Activated CD4-positive, alpha-beta T cell treated with anti-CD3 and anti-CD28 coated beads, Interleukin-2, amount 10 ng/mL, durations not matched to agents 24 days and 14 days (primary cell): ENCODE measurements at regions not wholly inside any gene's neighbourhood (a gene's known extent, or its start where the extent isn't known, plus 50 kb on each side); places are given as distances from the start of the nearest gene placed in this dataset.

ENCODE experiments used
- DNase-seq: peaks from one replicate; pipeline ENCODE4 v3.0.0; 2022
- H3K27ac Mint-ChIP-seq: one replicate; pipeline ENCODE4 v1.8.0; 2022; ENCODE audit warnings: mild to moderate bottlenecking, mixed read lengths
- H3K27me3 Mint-ChIP-seq: one replicate; pipeline ENCODE4 v1.8.0; 2022; ENCODE audit warnings: mixed read lengths
- H3K36me3 Mint-ChIP-seq: one replicate; pipeline ENCODE4 v1.8.0; 2022; ENCODE audit warnings: low read depth, mild to moderate bottlenecking, mixed read lengths
- H3K4me1 Mint-ChIP-seq: one replicate; pipeline ENCODE4 v1.8.0; 2021; ENCODE audit warnings: mixed read lengths
- H3K4me3 Mint-ChIP-seq: one replicate; pipeline ENCODE4 v1.8.0; 2022; ENCODE audit warnings: mild to moderate bottlenecking, moderate library complexity, mixed read lengths
- H3K9me3 Mint-ChIP-seq: one replicate; pipeline ENCODE4 v1.8.0; 2021; ENCODE audit warnings: mixed read lengths
- intact Hi-C: fragments of 100-400 bp; cut with micrococcal nuclease; formaldehyde crosslinking; loops from one replicate; pipeline ENCODE4 v1.15.1; 2023

- no peak overlapping the region for H3K27ac Mint-ChIP-seq
- no peaks in the 10 kb centered on the region for H3K36me3 Mint-ChIP-seq
- H3K9me3 Mint-ChIP-seq: peaks cover 6% of the 10 kb centered on the region
- H3K4me3 Mint-ChIP-seq: no peak overlapping the region
- intact Hi-C loops: no loop called here
- H3K27me3 Mint-ChIP-seq: no peaks in the 10 kb centered on the region
- no peaks in the 10 kb centered on the region for H3K4me1 Mint-ChIP-seq
- no peak for DNase-seq
Measured at GRCh38 chr6:19432966-19433498, 404.1 kb upstream of the ID4 start.

GRCh38 chr6:19434065-19434464 lies 403.1 kb upstream of the ID4 start:
- Mint-ChIP-seq H3K27me3 (no peaks in the 10 kb centered on the region), H3K4me3 (no peak overlapping the region), H3K36me3 (no peaks in the 10 kb centered on the region), H3K4me1 (no peaks in the 10 kb centered on the region), H3K9me3 (peaks cover 6% of the 10 kb centered on the region), H3K27ac (no peak overlapping the region)
- DNase-seq: no peak
- intact Hi-C loops: no loop called here

GRCh38 chr6:19435755-19436154 lies 401.4 kb upstream of the ID4 start:
- Mint-ChIP-seq H3K36me3 (no peaks in the 10 kb centered on the region), H3K4me1 (no peaks in the 10 kb centered on the region), H3K4me3 (no peak overlapping the region), H3K27ac (no peak overlapping the region), H3K27me3 (no peaks in the 10 kb centered on the region), H3K9me3 (peaks cover 6% of the 10 kb centered on the region)
- intact Hi-C loops: no loop called here
- no peak for DNase-seq

GRCh38 chr6:19438566-19439353 lies 398.4 kb upstream of the ID4 start:
- Mint-ChIP-seq H3K9me3 (peaks cover 6% of the 10 kb centered on the region), H3K27me3 (no peaks in the 10 kb centered on the region), H3K4me3 (no peak overlapping the region), H3K36me3 (no peaks in the 10 kb centered on the region), H3K27ac (no peak overlapping the region), H3K4me1 (no peaks in the 10 kb centered on the region)
- no peak for DNase-seq
- intact Hi-C loops: no loop called here

- DNase-seq: no peak
- no peak overlapping the region for H3K27ac Mint-ChIP-seq
- no peaks in the 10 kb centered on the region for H3K4me1 Mint-ChIP-seq
- intact Hi-C loops: no loop called here
- no peak overlapping the region for H3K4me3 Mint-ChIP-seq
- peaks cover 6% of the 10 kb centered on the region for H3K9me3 Mint-ChIP-seq
- no peaks in the 10 kb centered on the region for H3K27me3 Mint-ChIP-seq
- no peaks in the 10 kb centered on the region for H3K36me3 Mint-ChIP-seq
Measured at GRCh38 chr6:19440531-19440930, 396.6 kb upstream of the ID4 start.

DNA sequence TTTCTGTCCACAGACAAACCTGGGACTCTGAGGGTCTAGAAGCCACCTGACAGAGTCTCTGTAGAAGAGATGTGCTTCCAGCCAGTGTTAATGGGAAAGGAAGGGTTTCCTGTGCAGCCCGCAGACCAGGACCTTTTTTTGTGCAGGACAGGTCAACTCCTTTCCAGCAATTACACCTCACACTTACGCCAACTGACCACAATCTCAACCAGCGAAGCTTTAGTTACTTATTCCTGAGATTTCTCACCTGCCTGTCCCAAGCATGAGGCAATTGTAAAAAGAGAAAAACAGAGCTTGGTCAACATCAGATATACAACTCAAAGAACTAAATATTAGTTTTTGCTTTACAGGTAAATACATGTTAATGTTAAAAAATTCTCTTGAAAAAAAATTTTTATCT lies 393.8 kb upstream of the ID4 start:
- Mint-ChIP-seq H3K4me3 (no peak overlapping the region), H3K4me1 (no peaks in the 10 kb centered on the region), H3K9me3 (no peaks in the 10 kb centered on the region), H3K27me3 (no peaks in the 10 kb centered on the region), H3K27ac (no peak overlapping the region), H3K36me3 (no peaks in the 10 kb centered on the region)
- DNase-seq: no peak
- intact Hi-C loops: no loop called here

DNA sequence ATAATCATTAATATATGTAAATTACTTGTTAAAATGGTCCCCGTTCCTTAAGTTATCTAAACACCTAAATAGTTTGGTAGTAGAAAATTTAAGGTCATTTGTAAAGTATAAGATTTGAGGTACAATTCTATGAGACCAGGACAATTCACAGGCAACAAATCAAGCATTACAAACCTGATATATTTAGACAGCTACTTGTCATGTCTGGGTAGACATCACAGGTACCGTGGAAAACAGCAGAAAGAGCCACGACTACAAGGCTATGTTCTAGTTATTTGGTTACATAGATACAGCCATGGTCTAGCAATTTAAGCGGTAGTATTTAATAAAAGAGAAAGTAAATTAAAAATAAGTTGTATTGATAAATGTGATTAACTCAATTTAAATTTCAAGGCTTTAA lies 393.1 kb upstream of the ID4 start:
- H3K27ac Mint-ChIP-seq: no peak overlapping the region
- H3K4me1 Mint-ChIP-seq: no peaks in the 10 kb centered on the region
- no peaks in the 10 kb centered on the region for H3K9me3 Mint-ChIP-seq
- DNase-seq: no peak
- intact Hi-C loops: no loop called here
- H3K27me3 Mint-ChIP-seq: no peaks in the 10 kb centered on the region
- H3K4me3 Mint-ChIP-seq: no peak overlapping the region
- H3K36me3 Mint-ChIP-seq: no peaks in the 10 kb centered on the region

DNA sequence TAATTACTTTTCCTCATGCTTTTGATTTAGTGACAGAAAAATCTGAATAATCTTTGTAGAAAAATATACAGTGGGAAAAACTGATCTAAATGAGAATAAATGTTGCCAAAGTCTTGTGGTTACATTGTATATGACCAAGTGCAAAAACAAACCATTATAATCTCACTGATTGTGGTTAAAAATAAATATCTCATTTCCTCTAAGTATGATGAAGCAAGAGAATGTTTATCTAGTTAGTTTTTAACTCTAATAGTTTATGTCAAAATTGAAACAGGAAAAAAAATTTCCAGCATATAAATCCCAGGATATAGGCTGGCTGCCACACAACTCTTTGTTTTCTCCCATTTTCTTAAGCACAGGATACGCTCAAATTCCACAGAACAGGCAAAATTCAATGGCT lies 392.7 kb upstream of the ID4 start:
- intact Hi-C loops: no loop called here
- H3K4me1 Mint-ChIP-seq: no peaks in the 10 kb centered on the region
- H3K9me3 Mint-ChIP-seq: no peaks in the 10 kb centered on the region
- H3K36me3 Mint-ChIP-seq: no peaks in the 10 kb centered on the region
- DNase-seq: no peak
- no peaks in the 10 kb centered on the region for H3K27me3 Mint-ChIP-seq
- no peak overlapping the region for H3K4me3 Mint-ChIP-seq
- no peak overlapping the region for H3K27ac Mint-ChIP-seq

GRCh38 chr6:19446570-19446969 lies 390.6 kb upstream of the ID4 start:
- Mint-ChIP-seq H3K27ac (no peak overlapping the region), H3K4me3 (no peak overlapping the region), H3K36me3 (no peaks in the 10 kb centered on the region), H3K9me3 (no peaks in the 10 kb centered on the region), H3K4me1 (no peaks in the 10 kb centered on the region), H3K27me3 (no peaks in the 10 kb centered on the region)
- DNase-seq: no peak
- intact Hi-C loops: no loop called here

DNA sequence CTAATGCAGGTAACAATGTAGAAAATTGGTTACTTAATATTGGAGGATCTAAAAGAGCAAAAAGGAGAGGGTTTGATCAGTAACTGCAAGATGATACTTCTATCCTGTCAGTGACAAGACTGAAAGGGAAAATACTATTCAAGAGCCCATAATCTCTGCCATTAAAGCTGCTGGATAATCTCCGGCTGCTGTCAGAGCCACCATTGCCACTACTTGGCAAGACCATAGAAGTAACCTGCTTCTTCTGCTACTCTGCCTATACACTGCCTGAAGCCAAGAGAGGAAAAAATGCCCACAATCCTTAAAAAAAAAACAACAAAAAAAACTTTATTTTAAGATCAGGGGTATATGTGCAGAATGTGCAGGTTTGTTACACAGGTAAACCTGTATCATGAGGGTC lies 386.5 kb upstream of the ID4 start:
- Mint-ChIP-seq H3K9me3 (no peaks in the 10 kb centered on the region), H3K4me1 (no peaks in the 10 kb centered on the region), H3K27ac (no peak overlapping the region), H3K27me3 (no peaks in the 10 kb centered on the region), H3K4me3 (no peak overlapping the region), H3K36me3 (no peaks in the 10 kb centered on the region)
- intact Hi-C loops: no loop called here
- no peak for DNase-seq

DNA sequence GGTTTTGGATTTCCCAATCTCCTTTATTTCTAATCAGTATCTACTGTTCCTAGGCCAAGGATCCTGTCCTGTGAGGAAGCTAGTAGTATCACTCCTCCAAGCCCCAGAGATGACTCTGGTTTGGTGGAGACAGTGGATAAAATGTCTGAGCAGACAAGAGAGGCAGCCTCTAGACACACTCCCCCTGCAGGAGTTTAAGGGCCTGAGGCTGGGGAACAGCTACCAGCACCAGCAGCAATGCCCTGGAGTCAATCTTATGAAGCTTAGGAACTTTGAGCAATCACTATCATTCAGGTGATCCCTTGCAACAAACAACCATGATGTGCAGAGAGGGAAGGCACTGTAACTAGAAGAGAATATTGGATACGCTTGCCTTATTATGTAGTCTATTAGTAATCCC lies 384.7 kb upstream of the ID4 start:
- no peaks in the 10 kb centered on the region for H3K4me1 Mint-ChIP-seq
- H3K27ac Mint-ChIP-seq: no peak overlapping the region
- no peaks in the 10 kb centered on the region for H3K36me3 Mint-ChIP-seq
- no peaks in the 10 kb centered on the region for H3K9me3 Mint-ChIP-seq
- H3K4me3 Mint-ChIP-seq: no peak overlapping the region
- intact Hi-C loops: no loop called here
- no peak for DNase-seq
- H3K27me3 Mint-ChIP-seq: no peaks in the 10 kb centered on the region

DNA sequence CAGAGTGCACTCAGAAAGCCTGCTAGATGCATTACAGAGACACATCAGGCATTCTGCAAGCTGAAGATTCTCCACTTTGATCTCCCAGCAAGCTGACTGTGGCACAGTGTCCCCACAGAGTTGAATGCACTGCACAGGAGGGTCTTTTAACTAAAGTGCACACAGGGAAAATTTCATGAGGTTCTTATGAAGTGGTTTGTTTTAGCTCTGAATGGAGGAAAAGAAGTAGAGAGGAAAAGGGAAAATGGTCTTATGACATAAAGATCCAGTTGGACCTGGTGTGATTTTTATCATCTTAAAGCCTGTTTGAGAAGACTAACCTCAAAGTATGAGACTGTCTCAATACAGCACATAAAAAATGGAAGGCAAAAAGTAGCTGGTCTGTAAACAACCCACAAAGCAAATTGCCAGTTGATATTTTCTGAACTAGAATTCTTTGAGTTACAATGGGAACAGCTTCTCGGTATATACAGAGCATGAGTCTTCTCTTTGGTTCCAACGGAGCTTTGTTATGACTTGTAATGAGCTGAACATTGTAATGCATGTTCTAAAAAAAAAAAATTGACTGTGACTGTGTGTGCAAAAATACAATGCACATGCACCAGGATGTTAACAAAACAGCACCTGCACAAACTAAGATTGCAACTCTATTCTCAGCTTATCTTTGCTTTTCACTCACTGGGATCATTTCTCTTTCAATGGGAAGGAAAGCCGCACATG lies 383.0 kb upstream of the ID4 start:
- no peaks in the 10 kb centered on the region for H3K36me3 Mint-ChIP-seq
- no peaks in the 10 kb centered on the region for H3K9me3 Mint-ChIP-seq
- no peak for DNase-seq
- no peaks in the 10 kb centered on the region for H3K4me1 Mint-ChIP-seq
- no peak overlapping the region for H3K4me3 Mint-ChIP-seq
- no peaks in the 10 kb centered on the region for H3K27me3 Mint-ChIP-seq
- intact Hi-C loops: no loop called here
- H3K27ac Mint-ChIP-seq: no peak overlapping the region

DNA sequence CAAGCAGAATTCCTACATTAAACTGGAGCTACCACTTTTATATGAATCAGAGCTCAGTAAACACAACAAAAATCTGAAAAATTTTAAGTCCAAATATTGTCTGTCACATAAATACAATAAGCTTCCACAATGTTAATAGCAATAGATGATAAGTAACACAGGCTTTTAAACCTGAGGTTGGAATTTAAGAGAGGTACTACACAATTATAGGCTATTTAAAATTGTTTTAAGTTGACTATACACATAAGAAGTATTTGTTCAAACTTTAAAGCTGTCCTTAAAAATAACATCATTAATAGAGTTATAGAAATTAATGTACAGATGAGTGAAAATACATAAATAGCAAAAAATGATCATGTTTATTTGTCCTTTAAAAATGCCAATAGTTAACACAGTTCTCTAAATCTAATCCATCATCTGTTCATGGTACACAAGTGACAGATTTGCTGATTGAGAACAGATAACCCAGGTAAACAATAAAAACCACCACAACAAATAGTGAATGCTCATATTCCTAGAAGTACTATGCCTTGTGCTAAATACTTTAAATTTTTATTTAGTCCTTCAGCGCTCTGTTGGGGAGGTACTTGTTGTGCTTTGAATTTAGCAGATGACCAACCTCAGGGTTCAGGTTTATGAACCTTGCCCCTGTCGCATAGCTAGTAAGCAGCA lies 382.3 kb upstream of the ID4 start:
- H3K4me1 Mint-ChIP-seq: no peaks in the 10 kb centered on the region

DNA sequence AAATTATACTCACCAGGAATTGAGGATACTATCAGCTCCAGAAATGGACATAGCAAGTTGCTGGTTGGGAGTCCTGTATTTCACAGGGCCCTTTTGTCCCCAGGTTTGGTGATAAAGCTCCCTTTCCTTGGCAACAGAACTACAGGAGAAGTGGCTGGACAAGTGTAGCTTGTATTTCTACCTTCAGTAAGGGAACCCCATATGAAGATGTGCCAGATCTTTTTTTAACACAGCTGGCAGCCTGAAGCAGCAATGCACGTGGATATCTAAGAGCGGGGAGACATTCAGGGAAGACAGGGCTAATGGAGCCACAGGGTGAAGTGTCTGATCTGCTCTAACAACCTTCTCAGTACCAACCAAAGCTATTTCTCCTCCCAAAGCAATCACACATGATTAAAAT lies 373.9 kb upstream of the ID4 start:
- DNase-seq: no peak
- Mint-ChIP-seq H3K9me3 (no peaks in the 10 kb centered on the region), H3K4me3 (no peak overlapping the region), H3K27me3 (no peaks in the 10 kb centered on the region), H3K27ac (no peak overlapping the region), H3K36me3 (no peaks in the 10 kb centered on the region), H3K4me1 (no peaks in the 10 kb centered on the region)
- intact Hi-C loops: no loop called here

More for the DNA sequence above, 382.3 kb upstream of the ID4 start:
- DNase-seq: no peak
- H3K27ac Mint-ChIP-seq: no peak overlapping the region
- intact Hi-C loops: no loop called here
- no peaks in the 10 kb centered on the region for H3K27me3 Mint-ChIP-seq
- no peaks in the 10 kb centered on the region for H3K9me3 Mint-ChIP-seq
- no peak overlapping the region for H3K4me3 Mint-ChIP-seq
- H3K36me3 Mint-ChIP-seq: no peaks in the 10 kb centered on the region
